Activated CD8-positive, alpha-beta T cell treated with anti-CD3 and anti-CD28 coated beads, Interleukin-2, amount 10 ng/mL, durations not matched to agents 7 days and 5 days (primary cell): ENCODE measurements at regions not wholly inside any gene's neighbourhood (a gene's known extent, or its start where the extent isn't known, plus 50 kb on each side); places are given as distances from the start of the nearest gene placed in this dataset. TPM values are rescaled to one million over a fixed set of nuclear protein-coding genes. Genes with fewer than 3 reads are reported as not detected.

Experiments
- ATAC-seq: fragments of 150-1000 bp; cut with Tn5 transposase; one replicate; pipeline ENCODE4 v1.10.0; 2021; ENCODE audit warnings: moderate library complexity
- CTCF ChIA-PET: fragments of 350-600 bp; sonication (Branson Sonifier 250); formaldehyde crosslinking; loops from one replicate; lab custom pipeline; 2021; ENCODE audit warnings: antibody characterized with exemption; lab: Charles Lee
- POLR2A ChIA-PET: fragments of 350-600 bp; sonication (Branson Sonifier 250); formaldehyde crosslinking; loops from one replicate; lab custom pipeline; 2021; ENCODE audit warnings: antibody characterized with exemption; lab: Charles Lee
- DNase-seq: peaks from one replicate; pipeline ENCODE4 v3.0.0-alpha.2; 2020
- H3K27ac Mint-ChIP-seq: one replicate; pipeline ENCODE4 v1.8.0; 2021; ENCODE audit warnings: mild to moderate bottlenecking, mixed read lengths
- H3K27me3 Mint-ChIP-seq: one replicate; pipeline ENCODE4 v1.8.0; 2021; ENCODE audit warnings: low read depth, mixed read lengths
- H3K36me3 Mint-ChIP-seq: one replicate; pipeline ENCODE4 v1.8.0; 2021; ENCODE audit warnings: low read depth, mixed read lengths
- H3K4me1 Mint-ChIP-seq: one replicate; pipeline ENCODE4 v1.8.0; 2021; ENCODE audit warnings: low read depth, mixed read lengths
- H3K4me3 Mint-ChIP-seq: one replicate; pipeline ENCODE4 v1.8.0; 2021; ENCODE audit warnings: mild to moderate bottlenecking, mixed read lengths
- H3K9me3 Mint-ChIP-seq: one replicate; pipeline ENCODE4 v1.8.0; 2022; ENCODE audit warnings: mixed read lengths; ENCODE audit not compliant: insufficient read depth
- microRNA-seq: library from miRNA; unstranded; fragments of <30 nt; microRNA quantifications from one replicate; pipeline ENCODE4 v1.2.0, GENCODE V29; 2022

- ATAC-seq (no peak), DNase-seq (no peak)
- CTCF ChIA-PET: no interaction called here
- Mint-ChIP-seq H3K9me3 (peaks cover 8% of the 10 kb centered on the region), H3K36me3 (no peaks in the 10 kb centered on the region), H3K4me1 (no peaks in the 10 kb centered on the region), H3K27me3 (no peaks in the 10 kb centered on the region), H3K4me3 (no peak overlapping the region), H3K27ac (no peak overlapping the region)
- POLR2A ChIA-PET: no interaction called here
Observed at GRCh38 chr2:184530239-184530638, 68.1 kb upstream of the ZNF804A start.

GRCh38 chr2:184530959-184531358 lies 67.4 kb upstream of the ZNF804A start:
- CTCF ChIA-PET: no interaction called here
- Mint-ChIP-seq H3K27ac (no peak overlapping the region), H3K9me3 (peaks cover 8% of the 10 kb centered on the region), H3K4me1 (no peaks in the 10 kb centered on the region), H3K36me3 (no peaks in the 10 kb centered on the region), H3K27me3 (no peaks in the 10 kb centered on the region), H3K4me3 (no peak overlapping the region)
- DNase-seq (no peak), ATAC-seq (no peak)
- POLR2A ChIA-PET: no interaction called here

- ATAC-seq: no peak
- POLR2A ChIA-PET: no interaction called here
- CTCF ChIA-PET: no interaction called here
- Mint-ChIP-seq H3K27ac (no peak overlapping the region), H3K36me3 (no peaks in the 10 kb centered on the region), H3K9me3 (peaks cover 8% of the 10 kb centered on the region), H3K4me1 (no peaks in the 10 kb centered on the region), H3K27me3 (no peaks in the 10 kb centered on the region), H3K4me3 (no peak overlapping the region)
- no peak for DNase-seq
Observed at GRCh38 chr2:184532551-184532950, 65.8 kb upstream of the ZNF804A start.

GRCh38 chr2:184534986-184535385 lies 63.3 kb upstream of the ZNF804A start:
- Mint-ChIP-seq H3K4me1 (no peaks in the 10 kb centered on the region), H3K4me3 (no peak overlapping the region), H3K36me3 (no peaks in the 10 kb centered on the region), H3K27ac (no peak overlapping the region), H3K9me3 (peaks cover 5% of the 10 kb centered on the region), H3K27me3 (no peaks in the 10 kb centered on the region)
- ATAC-seq (no peak), DNase-seq (no peak)
- POLR2A ChIA-PET: no interaction called here
- CTCF ChIA-PET: no interaction called here

- no peak overlapping the region for H3K4me3 Mint-ChIP-seq
- H3K36me3 Mint-ChIP-seq: no peaks in the 10 kb centered on the region
- H3K9me3 Mint-ChIP-seq: peaks cover 6% of the 10 kb centered on the region
- no peaks in the 10 kb centered on the region for H3K27me3 Mint-ChIP-seq
- CTCF ChIA-PET: no interaction called here
- no peak for ATAC-seq
- H3K27ac Mint-ChIP-seq: no peak overlapping the region
- DNase-seq: no peak
- POLR2A ChIA-PET: no interaction called here
- H3K4me1 Mint-ChIP-seq: no peaks in the 10 kb centered on the region
Observed at GRCh38 chr2:184540246-184540789, 58.0 kb upstream of the ZNF804A start.

GRCh38 chr2:184541591-184541990 lies 56.7 kb upstream of the ZNF804A start:
- no peak for ATAC-seq
- Mint-ChIP-seq H3K9me3 (peaks cover 6% of the 10 kb centered on the region), H3K4me3 (no peak overlapping the region), H3K27ac (no peak overlapping the region), H3K36me3 (no peaks in the 10 kb centered on the region), H3K4me1 (no peaks in the 10 kb centered on the region), H3K27me3 (no peaks in the 10 kb centered on the region)
- no peak for DNase-seq
- POLR2A ChIA-PET: no interaction called here
- CTCF ChIA-PET: no interaction called here

GRCh38 chr2:184543832-184544231 lies 54.5 kb upstream of the ZNF804A start:
- Mint-ChIP-seq H3K4me3 (no peak overlapping the region), H3K36me3 (no peaks in the 10 kb centered on the region), H3K9me3 (peaks cover 6% of the 10 kb centered on the region), H3K27me3 (no peaks in the 10 kb centered on the region), H3K27ac (no peak overlapping the region), H3K4me1 (no peaks in the 10 kb centered on the region)
- DNase-seq: no peak
- CTCF ChIA-PET: no interaction called here
- ATAC-seq: no peak
- POLR2A ChIA-PET: no interaction called here

Small RNAs in the stretch of these regions (microRNA-seq; reads per million reads assigned to microRNA genes)
- gene MIR548AE1: not detected
